GM04504 (cell line): ENCODE measurements at regions not wholly inside any gene's neighbourhood (a gene's known extent, or its start where the extent isn't known, plus 50 kb on each side); places are given as distances from the start of the nearest gene placed in this dataset.
"Not testable (repeated sequence)": the region's sequence is repeated elsewhere in the genome, so short reads cannot be mapped to it uniquely, and the experiment has no call there.

Experiments used
- DNase-seq: peaks from one replicate; pipeline ENCODE4 v3.0.0-alpha.2; 2012; ENCODE audit warnings: low read depth

DNA sequence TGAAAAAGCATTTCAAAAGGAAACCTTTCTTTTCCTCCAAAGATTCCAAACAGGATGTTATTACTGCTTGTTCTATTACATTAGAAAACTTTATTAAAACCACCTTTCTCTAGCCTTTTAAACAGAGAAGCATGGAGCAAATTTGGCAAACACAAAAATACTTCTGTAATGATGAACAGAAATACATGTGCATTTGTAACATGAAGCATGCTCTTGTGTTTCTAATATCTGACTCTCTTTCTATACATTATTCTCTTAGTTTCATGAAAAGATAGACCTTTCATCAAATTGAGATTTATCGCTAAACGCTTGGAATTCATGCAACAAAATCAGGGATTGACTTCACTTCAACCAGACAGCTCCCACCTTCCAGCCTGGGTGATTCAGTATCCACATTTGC is 152.8 kb upstream of the IRS2 start:
- DNase-seq, result no peak

DNA sequence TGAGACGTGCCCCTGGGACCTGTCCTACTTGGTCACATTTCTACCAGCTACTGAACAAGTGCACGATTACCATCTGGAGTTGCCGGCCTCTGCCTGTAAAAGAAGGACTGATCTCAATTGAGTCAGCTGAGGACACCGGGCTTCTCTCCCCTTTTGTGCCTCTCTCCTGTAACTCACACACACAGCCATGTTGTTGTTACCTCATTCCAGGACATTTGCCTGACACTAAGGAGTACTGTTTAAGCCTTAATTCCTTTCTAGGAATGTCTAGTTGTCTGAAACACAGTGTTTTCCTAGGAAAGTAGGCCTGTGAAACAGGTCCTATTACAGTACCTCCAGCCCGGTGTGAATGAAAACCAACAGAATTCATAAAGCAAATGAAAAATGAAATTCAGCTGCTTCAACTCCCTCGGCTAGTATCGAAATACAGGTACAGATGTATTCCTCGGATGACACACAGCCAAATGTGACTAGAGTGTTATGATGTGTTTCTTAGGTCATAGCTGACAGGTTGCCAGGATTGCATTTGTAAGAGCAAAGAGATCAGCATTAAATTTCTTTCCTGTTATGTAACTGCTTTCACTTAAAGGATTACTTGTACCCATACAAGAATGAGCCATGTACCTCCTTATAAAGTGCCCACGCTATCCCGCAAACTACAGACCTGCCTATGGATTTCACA is 152.0 kb upstream of the IRS2 start:
- peak; percentile 41 for DNase-seq

GRCh38 chr13:109934520-109934919 is 148.1 kb upstream of the IRS2 start:
- not testable (repeated sequence) for DNase-seq

- DNase-seq, result no peak
Observed at GRCh38 chr13:109933476-109933875, 147.1 kb upstream of the IRS2 start.

DNA sequence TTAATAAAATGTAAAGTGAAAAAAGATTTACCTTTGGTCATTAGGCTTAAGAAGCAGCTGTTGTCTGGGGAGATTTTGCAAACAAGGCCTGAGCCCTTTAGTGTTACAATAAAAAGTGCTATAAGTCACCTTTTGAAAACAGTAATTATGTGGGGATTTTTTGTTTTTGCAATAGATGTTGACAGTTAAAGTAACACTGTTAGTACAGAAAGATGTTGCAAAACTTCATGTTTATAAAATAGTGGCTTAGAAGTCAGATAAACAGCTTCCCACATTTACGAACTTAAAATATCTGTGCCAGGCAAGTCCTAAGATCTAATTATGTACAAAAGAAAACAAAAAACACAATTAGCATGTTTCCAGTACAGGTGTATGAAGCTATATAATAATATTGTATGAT is 138.0 kb upstream of the IRS2 start:
- no peak for DNase-seq

DNA sequence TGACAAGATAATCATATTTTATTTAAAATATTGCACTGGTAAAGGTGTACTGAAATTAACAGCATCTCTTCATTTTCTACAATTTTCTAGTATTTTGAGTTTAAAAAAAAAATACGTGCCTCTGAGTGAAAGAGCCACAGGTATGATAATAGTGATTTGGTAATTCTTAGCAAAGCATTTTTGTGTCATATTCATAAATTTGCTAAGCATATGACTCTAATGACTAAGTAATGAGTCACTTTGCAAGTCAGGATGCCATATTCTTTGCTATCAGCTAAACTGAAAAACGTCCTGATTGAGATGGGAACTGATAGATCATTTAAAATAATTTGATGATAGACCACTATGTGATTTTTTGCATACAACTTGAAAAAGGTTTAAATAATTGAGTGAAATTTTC is 136.1 kb upstream of the IRS2 start:
- DNase-seq, result no peak

- DNase-seq, result no peak
Observed at GRCh38 chr13:109919715-109920375, 133.5 kb upstream of the IRS2 start.

DNA sequence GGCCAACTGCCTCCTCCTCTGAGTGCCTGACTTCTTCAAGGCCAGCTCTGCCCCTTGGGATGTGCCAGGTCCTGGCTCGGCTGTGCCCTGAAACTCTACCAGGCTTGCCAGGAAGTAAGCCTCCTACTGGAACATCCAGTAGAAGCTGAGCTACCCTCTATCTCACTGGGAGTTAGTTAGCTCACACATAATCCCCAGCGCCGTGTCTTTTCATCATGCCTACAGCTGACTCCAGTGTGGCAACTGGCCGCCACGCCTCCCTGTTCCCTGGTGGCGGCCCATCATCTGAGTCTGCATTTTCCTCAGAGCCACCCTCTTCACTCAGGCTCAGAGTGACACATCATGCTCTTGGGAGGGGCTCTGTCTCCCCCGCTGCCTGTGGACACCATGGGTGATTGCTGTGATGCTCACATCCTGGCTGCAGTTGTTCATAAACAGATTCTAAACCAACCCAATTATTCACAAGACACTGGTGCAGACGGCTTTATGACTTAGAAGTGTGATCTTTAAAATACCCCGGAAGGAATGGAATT is 131.9 kb upstream of the IRS2 start:
- DNase-seq, result no peak

GRCh38 chr13:109917422-109917821 is 131.0 kb upstream of the IRS2 start:
- no peak for DNase-seq

DNA sequence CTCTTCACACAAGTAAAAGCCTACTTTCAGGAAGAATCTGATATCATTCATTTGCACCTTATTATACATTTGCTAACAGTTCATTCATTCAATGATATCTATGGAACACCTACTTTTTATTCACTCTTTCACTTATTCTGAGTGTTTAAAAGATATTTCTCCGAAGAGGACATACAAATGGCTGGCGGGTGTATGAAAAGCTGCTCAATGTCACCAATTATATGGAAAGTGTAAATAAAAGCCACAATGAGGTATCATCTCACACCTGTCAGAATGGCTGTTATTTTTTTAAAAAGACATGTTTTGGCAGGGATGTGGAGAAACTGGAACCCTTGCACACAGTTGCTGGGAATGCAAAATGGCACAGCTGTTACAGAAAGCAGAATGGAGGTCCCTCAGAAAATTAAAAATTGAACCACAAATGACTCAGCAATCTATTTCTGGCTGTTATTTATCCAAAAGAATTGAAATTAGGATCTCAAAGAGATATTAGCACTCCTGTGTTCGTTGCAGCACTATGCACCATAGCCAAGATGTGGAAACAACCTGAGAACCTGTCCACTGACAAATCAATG is 127.6 kb upstream of the IRS2 start:
- DNase-seq, result no peak

- DNase-seq, result no peak
Observed at GRCh38 chr13:109913186-109913585, 126.8 kb upstream of the IRS2 start.

- DNase-seq, result no peak
Observed at GRCh38 chr13:109910194-109910593, 123.8 kb upstream of the IRS2 start.

DNA sequence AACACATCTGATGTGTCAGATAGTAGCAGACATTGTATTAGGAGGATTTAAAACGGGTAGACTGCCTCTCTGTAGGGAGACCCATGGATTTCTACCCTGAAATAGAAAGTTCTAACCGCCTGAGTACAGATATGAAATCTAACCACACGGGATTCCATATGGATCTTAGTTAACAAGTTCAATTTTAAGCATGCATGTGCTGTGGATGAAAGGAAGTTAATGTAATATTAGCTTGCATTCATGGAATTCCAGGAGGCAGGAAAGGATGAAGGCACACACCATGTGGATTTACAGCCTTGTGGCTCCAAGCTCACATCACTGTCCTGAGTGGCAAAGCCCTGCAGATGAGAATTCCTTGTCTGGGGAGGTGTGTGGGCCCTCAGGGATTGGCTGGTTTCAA is 120.6 kb upstream of the IRS2 start:
- DNase-seq, result no peak

DNA sequence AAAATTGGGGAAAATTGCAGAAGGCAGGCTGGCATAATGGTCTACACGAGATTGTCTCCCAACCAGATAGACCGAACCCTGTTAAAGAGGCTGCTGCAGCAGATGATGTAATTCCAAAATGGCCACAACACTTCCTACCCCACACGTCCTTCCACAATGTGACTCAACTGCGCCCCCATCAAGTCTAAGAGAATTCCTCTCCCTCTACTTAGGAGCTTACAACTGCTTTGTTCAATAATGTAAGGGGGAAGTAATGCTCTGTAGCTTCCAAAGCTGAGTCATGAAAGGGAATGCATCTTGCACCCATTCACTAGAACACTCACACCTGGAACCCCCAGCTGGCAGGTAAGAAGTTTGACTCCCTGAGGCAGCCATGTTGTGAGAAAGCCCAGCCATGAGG is 117.8 kb upstream of the IRS2 start:
- no peak for DNase-seq

DNA sequence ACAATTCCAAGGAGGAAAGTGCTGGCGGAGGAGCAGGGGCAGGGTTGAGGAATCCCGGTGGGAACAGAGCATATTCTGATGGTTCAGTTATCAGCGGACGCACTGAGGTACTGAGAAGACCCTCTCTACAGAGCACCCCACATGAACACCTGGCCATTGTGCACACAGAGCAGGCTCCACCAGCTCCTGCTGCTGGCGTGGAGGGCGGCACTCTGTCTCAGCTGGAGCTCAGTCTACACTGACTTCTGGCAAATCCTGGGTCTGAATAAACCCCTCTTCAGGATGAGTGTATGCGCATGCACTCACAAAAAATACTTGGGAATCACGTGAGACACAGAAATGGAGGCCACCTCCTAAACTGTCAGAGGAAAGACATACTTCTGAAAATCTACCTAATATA is 114.4 kb upstream of the IRS2 start:
- no peak for DNase-seq

GRCh38 chr13:109900320-109900719 is 113.9 kb upstream of the IRS2 start:
- no peak for DNase-seq

GRCh38 chr13:109899748-109900147 is 113.4 kb upstream of the IRS2 start:
- no peak for DNase-seq

DNA sequence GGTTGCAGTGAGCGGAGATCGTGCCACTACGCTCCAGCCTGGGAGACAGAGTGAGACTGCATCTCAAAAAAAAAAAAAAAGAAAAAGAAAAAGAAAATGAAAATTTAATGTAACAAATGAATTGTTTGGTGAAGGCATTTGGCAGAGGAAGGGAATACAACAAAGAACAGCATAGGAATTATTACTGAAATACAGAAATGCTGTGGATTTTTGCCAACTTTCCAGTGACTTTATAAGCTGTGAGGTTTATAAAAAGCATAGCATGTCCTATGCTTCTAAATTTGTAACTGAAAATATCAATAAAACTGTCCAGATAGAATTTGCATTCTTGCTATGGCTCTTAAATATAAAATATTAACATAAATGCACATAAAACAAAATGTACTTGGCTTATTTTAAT is 112.9 kb upstream of the IRS2 start:
- DNase-seq, result no peak

DNA sequence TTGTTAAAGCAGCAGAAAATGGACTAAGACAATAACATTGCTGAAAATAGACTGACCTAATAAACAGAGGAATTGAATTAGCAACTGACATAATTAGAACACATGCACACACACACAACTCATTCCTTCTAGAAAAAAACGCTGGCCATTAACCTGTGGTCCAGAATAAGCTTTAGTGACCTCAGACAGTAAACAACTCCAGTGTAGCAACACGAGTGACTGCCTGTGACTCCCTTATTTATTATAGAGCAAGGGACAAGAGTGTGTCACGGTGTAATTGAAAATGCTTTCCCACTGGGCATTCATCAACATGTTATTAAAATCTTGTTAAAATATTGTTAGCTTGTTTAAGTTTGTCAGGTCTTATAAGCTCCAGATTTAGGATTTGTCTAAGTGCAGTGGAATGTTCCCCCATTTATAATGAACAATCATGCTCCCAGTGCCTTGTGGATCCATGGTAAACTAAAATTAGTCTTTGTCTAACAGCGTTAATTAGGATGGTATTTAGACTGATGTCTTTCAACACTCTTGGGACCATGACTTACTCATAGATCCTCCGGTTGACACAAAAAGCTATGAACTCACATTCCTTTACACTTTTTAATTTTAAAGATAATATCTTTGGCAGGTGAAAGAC is 111.7 kb upstream of the IRS2 start:
- no peak for DNase-seq

- DNase-seq, result no peak
Observed at GRCh38 chr13:109892101-109892500, 105.7 kb upstream of the IRS2 start.

GRCh38 chr13:109885235-109885634 is 98.9 kb upstream of the IRS2 start:
- no peak for DNase-seq

DNA sequence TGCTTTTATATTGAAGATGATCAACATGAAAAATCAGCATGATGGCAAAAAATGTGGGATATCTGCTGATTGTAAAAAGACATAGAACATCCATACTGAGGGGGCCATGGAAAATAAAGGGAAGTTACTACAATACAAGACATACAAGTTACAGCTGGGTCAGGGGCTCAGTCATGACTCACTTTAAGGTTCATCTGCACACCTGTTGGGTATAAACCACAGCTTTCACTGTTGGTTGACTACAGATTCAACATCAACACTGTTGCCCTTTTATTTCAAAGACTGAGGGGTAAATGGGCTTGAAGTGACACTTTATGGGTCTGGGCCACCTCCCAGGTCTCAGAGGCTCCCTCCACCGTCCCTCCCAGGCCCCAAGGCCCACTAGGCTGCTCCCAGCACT is 98.1 kb upstream of the IRS2 start:
- no peak for DNase-seq
